Testis (tissue), 2 donors: ENCODE measurements at regions not wholly inside any gene's neighbourhood (a gene's known extent, or its start where the extent isn't known, plus 50 kb on each side); places are given as distances from the start of the nearest gene placed in this dataset.

Experiments
- DNase-seq: peaks from one replicate; pipeline ENCODE4 v3.0.0-alpha.2; 2019
- H3K27ac ChIP-seq, 2 donors: fragments of 200-600 bp; sonication (generic); one replicate each; pipeline ENCODE4 v1.5.1; 2019
- H3K27me3 ChIP-seq: fragments of 200-600 bp; sonication (generic); one replicate; pipeline ENCODE4 v1.5.1; 2019
- H3K36me3 ChIP-seq: fragments of 200-600 bp; sonication (generic); one replicate; pipeline ENCODE4 v1.5.1; 2017; ENCODE audit warnings: low read depth; ENCODE audit errors: missing control alignments
- H3K4me1 ChIP-seq: fragments of 200-600 bp; sonication (generic); one replicate; pipeline ENCODE4 v1.5.1; 2019
- H3K4me3 ChIP-seq, 2 donors: fragments of 200-600 bp; sonication (generic); one replicate each; pipeline ENCODE4 v1.5.1; 2017 to 2019
- H3K9me3 ChIP-seq: fragments of 200-600 bp; sonication (generic); one replicate; pipeline ENCODE4 v1.5.1; 2017
- POLR2A ChIP-seq: fragments of 450-650 bp; IDR thresholded peaks from one replicate; pipeline ENCODE4 v1.6.1; 2017; ENCODE audit warnings: antibody characterized with exemption, mild to moderate bottlenecking, moderate library complexity
- WGBS, 2 donors: methylation state at CpG; one replicate each; pipeline ENCODE4 v1.1.5; 2018; 5-methylcytosine and 5-hydroxymethylcytosine counted together
- intact Hi-C: fragments of 100-400 bp; cut with DNase I; formaldehyde crosslinking; loops from one replicate; pipeline ENCODE4 v1.15.1; 2023; ENCODE audit warnings: low total_unique reads
- TF ChIP-seq, protein P1 (sequence below), 3 experiments: fragments of 450-650 bp in 2 of 3; fragments of 200-600 bp in 1 of 3; sonication (generic) in 1 of 3; IDR thresholded peaks; one replicate each; pipeline ENCODE4 v1.5.1; 2016 to 2019; ENCODE audit warnings: antibody characterized with exemption in 3 of 3, mild to moderate bottlenecking in 2 of 3, moderate library complexity in 1 of 3

GRCh38 chr2:193518041-193518817 lies 1323.5 kb upstream of the TMEFF2 start:
- H3K36me3 ChIP-seq, result no peaks in the 10 kb centered on the region

GRCh38 chr2:193517615-193518014 lies 1322.9 kb upstream of the TMEFF2 start:
- no peak for TF ChIP-seq POLR2A
- TF ChIP-seq, protein P1, sequence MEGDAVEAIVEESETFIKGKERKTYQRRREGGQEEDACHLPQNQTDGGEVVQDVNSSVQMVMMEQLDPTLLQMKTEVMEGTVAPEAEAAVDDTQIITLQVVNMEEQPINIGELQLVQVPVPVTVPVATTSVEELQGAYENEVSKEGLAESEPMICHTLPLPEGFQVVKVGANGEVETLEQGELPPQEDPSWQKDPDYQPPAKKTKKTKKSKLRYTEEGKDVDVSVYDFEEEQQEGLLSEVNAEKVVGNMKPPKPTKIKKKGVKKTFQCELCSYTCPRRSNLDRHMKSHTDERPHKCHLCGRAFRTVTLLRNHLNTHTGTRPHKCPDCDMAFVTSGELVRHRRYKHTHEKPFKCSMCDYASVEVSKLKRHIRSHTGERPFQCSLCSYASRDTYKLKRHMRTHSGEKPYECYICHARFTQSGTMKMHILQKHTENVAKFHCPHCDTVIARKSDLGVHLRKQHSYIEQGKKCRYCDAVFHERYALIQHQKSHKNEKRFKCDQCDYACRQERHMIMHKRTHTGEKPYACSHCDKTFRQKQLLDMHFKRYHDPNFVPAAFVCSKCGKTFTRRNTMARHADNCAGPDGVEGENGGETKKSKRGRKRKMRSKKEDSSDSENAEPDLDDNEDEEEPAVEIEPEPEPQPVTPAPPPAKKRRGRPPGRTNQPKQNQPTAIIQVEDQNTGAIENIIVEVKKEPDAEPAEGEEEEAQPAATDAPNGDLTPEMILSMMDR (IDR thresholded peaks at IDR 0.05), result no peak
- Histone ChIP-seq H3K36me3 (no peaks in the 10 kb centered on the region), H3K4me3 (no peak overlapping the region), H3K9me3 (no peaks in the 10 kb centered on the region), H3K27me3 (no peaks in the 10 kb centered on the region), H3K4me1 (no peaks in the 10 kb centered on the region), H3K27ac (no peak overlapping the region)
- intact Hi-C loops, result no loop called here
- DNase-seq, result no peak
- 28 to 41% methylated on average over 1 of the region's 1 CpG for WGBS, 2 donors

More at GRCh38 chr2:193518041-193518817, 1323.5 kb upstream of the TMEFF2 start:
- no peak for DNase-seq
- Histone ChIP-seq H3K27ac (no peak overlapping the region), H3K4me3 (no peak overlapping the region), H3K27me3 (no peaks in the 10 kb centered on the region), H3K9me3 (no peaks in the 10 kb centered on the region), H3K4me1 (no peaks in the 10 kb centered on the region)
- intact Hi-C loops, result no loop called here
- TF ChIP-seq, protein P1 (IDR thresholded peaks at IDR 0.05), result no peak
- no peak for TF ChIP-seq POLR2A
- 79 to 81% methylated on average over 6 of the region's 6 CpGs for WGBS, 2 donors

DNA sequence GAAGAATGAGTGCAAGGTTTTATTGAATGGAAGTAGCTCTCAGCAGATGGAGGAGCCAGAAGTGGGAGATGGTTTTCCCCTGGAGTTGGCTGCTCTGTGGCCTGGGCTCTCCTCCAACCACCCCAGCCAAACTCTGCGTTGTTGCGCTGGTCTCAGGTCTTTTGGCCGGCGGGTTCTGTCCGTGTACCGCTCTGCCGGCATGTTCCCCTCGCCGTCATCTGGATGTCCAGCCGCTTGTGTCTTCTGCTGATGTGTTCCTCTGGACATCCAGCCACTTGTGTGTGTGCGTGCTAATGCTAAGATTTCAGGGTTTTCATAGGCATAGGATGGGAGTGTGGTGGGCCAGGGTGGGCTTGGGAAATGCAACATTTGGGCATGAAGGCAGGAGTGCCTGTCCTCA lies 1311.3 kb upstream of the TMEFF2 start:
- intact Hi-C loops, result no loop called here
- Histone ChIP-seq H3K4me3 (peak overlapping the region in 1 of 2 donors; percentile 1), H3K27me3 (no peaks in the 10 kb centered on the region), H3K27ac (no peak overlapping the region), H3K36me3 (no peaks in the 10 kb centered on the region), H3K4me1 (no peaks in the 10 kb centered on the region), H3K9me3 (no peaks in the 10 kb centered on the region)
- WGBS, 2 donors, result 67 to 88% methylated on average over 4 to 11 of the region's 11 CpGs
- no peak for TF ChIP-seq POLR2A
- TF ChIP-seq, protein P1 (IDR thresholded peaks at IDR 0.05), result no peak
- DNase-seq, result no peak

DNA sequence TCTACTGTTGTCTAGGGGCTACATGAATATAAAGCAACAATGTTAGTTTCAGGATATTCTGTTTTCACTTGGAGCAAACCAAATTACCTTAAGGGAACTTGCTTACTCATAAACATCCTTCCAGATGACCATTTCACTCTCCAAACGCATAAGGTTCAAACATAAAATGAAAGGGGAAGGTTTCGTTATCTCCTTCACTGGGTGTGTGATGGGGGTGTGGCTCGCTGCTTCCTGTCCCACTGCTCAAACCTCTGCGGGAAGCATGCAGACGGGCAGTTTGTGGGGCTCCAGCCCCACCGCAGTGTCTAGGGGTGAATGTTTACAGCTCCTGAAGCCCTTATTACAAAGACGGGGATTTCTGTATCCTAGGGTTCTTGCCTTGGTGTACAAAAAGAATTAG lies 1310.9 kb upstream of the TMEFF2 start:
- no peaks in the 10 kb centered on the region for H3K4me1 ChIP-seq
- WGBS, 2 donors, result 60 to 68% methylated on average over 5 to 7 of the region's 7 CpGs
- no peak overlapping the region for H3K27ac ChIP-seq
- TF ChIP-seq, protein P1 (IDR thresholded peaks at IDR 0.05), result no peak
- TF ChIP-seq POLR2A, result no peak
- H3K27me3 ChIP-seq, result no peaks in the 10 kb centered on the region
- intact Hi-C loops, result no loop called here
- no peaks in the 10 kb centered on the region for H3K9me3 ChIP-seq
- no peaks in the 10 kb centered on the region for H3K36me3 ChIP-seq
- no peak for DNase-seq
- H3K4me3 ChIP-seq, result peak overlapping the region in 1 of 2 donors; percentile 1
